GM19328 (cell line): ENCODE measurements at regions not wholly inside any gene's neighbourhood (a gene's known extent, or its start where the extent isn't known, plus 50 kb on each side); places are given as distances from the start of the nearest gene placed in this dataset.
"Not testable (repeated sequence)": the region's sequence is repeated elsewhere in the genome, so short reads cannot be mapped to it uniquely, and the experiment has no call there.

Experiments used
- ATAC-seq: cut with Tn5 transposase; IDR thresholded peaks from one replicate; pipeline ENCODE4 v1.9.1; 2021; ENCODE audit warnings: mild to moderate bottlenecking, moderate library complexity; ENCODE audit not compliant: unreplicated experiment

DNA sequence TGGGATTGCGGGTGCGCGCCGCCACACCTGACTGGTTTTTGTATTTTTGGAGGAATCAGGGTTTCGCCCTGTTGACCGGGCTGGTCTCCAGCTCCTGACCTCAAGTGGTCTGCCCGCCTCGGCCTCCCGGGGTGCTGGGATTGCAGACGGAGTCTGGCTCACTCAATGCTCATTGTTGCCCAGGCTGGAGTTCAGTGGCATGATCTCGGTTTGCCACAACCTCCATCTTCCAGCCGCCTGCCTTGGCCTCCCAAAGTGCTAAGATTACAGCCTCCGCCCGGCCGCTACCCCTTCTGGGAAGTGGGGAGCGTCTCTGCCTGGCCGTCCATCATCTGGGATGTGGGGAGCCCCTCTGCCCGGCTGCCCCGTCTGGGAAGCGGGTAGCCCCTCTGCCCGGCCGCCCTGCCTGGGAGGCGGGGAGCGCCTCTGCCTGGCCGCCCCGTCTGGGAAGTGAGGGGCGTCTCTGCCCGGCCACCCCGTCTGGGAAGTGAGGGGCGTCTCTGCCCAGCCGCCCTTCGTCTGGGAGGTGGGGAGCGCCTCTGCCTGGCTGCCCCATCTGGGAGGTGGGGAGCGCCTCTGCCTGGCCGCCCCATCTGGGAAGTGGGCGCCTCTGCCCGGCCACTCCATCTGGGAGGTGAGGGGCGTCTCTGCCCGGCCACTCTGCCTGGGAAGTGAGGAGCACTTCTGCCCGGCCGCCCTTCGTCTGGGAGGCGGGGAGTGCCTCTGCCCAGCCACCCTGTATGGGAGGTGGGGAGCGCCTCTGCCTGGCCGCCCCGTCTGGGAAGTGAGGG lies 381.8 kb upstream of the MIS18BP1 start:
- not testable (repeated sequence) for ATAC-seq

DNA sequence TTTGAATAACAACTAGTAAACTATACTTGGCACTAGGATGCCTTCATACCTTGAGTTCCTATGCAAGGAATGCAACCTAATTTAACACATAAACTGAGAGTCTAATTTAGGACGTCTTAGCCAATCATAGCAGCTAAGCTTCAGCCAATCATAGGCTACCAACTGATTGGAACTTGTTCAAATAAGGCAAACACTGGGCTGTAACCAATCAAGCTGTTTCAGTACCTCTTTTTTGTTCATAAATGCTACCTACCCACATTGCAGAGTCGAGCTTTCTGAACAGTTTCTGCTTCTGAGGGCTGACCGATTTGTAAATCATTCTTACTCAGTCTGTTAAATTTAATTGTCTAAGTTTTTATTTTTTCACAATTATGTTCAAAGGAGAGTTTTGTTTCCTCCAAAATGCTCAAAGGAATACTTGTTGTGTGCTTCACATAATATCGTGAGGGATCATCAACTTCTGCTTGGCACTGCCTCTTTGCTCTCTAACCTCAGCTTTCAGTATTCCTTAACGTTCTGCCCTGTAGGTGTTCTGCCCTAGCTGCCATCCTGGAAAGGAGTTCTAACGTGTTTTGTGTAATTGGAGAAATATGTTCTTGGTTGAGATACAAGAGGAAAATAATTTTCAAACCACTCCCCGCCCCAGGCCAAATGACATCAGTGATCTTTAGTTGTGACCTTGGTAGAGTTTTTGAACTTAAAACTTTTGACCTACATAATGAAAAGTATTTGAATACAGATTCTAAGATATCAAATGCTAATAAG lies 380.4 kb upstream of the MIS18BP1 start:
- no peak for ATAC-seq

DNA sequence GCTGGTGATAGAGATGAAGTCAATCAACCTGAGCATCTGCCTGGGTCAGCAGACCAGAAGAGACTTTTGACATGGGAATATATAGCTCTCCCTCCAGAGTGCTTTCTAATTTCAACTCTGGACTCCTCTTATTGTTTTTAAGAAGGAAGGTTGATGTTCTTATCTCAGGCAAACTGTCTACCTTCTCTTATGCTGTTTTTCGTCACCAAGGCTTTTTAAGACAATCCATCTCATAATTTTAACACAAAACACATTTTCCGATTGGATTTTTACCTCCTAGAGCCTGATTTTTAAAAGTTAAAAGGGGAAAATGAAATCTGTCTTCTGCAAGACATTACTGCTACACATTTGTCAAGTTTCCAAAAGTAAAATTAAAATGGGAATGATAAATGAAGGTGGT lies 368.7 kb upstream of the MIS18BP1 start:
- ATAC-seq: no peak

DNA sequence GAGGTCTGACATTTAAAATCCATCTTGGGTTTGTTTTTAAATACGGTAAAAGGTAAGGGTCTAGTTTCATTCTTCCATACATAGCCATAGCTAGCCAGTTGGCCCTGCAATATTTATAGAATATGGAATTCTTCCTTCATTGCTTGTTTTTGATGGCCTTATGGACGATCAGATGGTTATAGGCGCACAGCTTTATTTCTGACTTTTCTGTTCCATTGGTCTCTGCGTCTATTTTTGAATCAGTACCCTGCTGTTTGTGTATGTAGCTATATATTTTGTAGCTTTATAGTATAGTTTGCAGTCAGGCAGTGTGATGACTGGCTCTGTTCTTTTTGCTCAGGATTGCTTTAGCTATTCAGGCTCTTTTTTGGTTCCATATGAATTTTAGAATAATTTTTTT lies 366.8 kb upstream of the MIS18BP1 start:
- no peak for ATAC-seq

DNA sequence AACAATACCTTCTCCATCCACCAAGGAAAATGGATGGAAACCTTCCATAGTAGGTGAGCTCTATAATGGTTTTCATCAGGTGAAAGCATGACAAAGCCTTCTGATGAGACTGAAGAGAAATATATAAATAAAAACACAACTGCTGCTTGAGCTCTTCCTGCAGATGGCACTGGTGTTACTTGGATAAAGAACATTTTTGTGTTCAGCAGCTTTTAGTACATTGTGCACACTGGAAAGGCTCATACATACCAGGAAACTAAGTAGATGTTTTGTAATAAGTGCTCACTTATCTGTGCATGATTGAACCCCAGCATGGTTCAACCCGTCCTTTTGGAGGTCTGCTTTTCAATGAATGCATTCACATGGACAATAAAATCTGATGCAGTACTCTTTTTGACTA lies 357.3 kb upstream of the MIS18BP1 start:
- no peak for ATAC-seq

DNA sequence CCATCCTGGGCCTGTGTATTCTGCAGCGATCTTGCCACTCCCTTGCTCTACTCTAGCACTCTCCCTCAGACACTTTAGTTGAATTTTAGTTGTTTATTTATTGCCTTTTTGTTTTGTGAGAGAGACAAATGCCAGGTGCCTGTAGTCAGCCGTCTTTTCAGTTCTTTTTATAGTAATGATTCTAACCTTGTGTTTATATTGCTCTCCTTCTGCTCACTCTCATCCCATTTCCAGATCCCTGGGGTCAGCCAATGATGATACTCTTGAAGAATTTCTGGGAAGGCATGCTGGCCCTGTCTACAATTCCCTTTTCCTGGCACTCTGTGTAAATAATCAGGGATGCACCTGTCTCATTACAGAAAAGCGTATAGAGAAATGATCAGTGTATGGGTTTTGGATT lies 334.1 kb upstream of the MIS18BP1 start:
- ATAC-seq: no peak

DNA sequence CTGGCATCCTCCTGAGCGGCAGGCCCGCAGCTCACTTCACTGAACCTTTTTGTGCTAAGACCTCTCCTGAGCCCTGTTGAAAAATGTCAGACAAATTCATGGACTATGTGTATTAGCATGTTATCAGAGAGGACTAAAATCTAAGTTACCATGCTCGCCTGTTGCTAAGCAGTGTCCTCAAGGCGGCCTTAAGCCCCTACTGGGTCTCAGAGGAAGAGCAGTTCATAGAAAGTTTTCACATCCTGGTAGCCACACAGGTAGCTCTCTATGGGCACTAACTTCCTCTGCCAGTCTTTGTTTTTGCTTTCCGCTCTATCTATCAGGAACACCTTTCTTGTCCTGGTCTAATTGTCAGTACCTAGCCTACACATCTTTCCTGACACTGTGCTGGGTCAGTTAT lies 306.6 kb upstream of the MIS18BP1 start:
- no peak for ATAC-seq

DNA sequence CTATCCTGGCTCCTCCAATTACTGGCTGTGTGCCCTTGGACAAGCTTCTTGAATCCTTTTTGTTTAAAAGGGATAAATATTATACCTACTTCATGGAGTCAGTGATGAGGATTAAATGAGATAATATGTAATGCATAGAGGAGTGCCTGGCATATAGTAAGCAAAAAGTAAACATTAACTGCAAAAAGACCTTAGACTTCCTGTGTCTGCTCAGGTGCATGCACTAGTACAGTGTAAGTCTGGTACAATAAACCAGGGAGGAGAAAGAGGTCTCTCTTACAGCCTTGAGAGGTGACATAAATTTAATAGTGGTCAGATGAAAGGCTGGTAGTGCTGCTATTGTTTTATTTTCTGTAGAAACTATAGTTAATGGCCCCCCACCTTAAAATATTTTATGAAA lies 305.2 kb upstream of the MIS18BP1 start:
- ATAC-seq: no peak

DNA sequence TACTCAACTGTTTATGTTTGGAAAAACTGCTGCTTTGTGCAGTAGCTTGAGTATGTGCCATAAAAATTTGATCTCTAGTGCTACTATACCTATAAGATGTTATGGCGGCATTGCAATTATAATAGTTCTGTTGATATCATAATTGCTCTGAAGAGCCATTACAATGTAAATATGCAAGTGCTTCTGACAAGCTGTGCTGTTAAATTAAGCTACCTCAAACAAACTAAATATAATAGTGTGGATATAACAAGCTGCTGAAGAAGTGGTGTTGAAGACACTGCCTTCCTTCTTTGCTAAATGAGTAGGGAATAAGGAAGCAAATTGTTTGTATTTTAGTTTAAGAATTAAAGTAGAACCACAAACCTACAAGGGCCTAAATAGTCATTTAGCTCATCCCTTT lies 301.0 kb upstream of the MIS18BP1 start:
- ATAC-seq: no peak

DNA sequence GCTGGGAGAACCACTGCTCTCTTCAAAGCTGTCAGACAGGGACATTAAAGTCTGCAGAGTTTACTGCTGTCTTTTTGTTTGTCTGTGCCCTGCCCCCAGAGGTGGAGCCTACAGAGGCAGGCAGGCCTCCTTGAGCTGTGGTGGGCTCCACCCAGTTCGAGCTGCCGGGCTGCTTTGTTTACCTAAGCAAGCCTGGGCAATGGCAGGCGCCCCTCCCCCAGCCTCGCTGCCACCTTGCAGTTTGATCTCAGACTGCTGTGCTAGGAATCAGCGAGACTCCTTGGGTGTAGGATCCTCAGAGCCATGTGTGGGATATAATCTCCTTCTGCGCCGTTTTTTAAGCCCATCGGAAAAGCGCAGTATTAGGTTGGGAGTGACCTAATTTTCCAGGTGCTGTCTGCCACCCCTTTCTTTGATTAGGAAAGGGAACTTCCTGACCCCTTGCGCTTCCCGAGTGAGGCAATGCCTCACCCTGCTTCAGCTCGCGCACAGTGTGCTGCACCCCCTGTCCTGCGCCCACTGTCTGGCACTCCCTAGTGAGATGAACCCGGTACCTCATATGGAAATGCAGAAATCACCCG lies 298.3 kb upstream of the MIS18BP1 start:
- not testable (repeated sequence) for ATAC-seq

DNA sequence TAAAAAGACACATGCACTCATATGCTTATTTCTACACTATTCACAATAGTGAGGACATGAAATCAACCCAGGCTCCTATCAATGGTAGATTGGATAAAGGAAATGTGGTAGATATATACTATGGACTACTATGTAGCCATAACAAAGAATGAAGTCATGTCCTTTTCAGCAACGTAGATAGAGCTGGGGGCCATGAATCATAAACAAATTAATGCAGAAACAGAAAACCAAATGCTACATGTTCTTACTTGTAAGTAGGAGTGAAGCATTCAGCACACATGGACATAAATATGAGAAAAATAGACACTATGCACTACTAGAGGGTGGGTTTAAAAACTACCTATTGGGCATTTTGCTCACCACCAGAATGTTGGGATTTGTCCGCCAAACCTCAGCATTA lies 278.0 kb upstream of the MIS18BP1 start:
- no peak for ATAC-seq

DNA sequence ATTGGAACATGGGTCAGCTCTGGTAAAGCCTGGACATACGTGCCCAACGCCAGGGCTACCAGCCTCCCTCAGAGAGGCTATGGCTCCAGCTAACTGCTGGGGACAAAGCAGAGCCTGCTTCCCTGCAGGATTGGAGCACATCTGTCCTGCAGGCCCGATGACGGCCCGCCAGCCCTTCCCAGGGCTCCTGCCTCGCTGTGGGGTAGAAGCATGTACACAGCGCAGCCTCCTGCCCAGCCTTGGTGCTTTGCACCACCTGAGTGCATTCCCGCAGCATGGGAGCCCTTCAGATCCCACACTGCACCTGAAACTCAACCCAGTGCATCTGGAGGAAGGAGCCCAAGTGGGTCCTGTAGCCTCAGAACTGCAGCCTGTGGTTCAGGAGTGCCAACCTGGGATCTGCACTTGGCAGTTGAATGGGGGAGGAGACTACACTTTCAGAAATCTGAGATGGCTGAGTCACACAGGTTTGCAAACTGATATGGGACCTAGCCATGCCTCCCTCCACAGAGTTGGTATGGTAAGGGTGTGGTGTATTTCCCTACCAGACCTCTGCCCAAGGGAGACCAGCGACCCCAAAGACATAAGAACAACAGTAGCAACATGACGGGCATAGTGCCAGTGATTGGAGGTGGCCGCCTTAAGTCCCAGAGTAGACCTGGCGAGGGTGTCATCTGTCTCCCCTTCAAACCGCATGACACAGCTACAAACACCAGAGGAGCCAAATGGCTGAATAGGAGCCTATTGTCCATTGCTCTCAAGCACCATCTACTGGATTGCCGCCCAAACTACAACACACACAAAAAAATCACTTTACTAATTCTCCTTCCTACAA lies 273.9 kb upstream of the MIS18BP1 start:
- ATAC-seq: no peak

DNA sequence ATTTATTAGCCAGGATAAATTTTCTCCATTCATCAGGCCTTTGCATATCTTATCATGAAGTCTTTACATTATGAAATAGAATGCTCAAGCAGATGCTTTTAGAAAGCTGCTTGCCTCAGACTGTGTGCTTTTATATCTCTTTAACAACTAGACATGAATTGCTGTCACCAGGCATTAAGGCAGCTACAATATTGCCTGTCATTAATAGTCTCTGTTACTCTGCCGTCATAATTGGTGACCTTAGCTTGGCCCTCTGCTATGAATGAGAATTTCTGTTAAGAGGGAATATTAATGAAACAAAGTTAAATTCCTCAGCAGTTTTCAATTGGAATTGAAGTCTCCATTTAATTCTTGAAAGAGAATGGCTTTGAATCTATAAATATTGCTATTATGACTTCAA lies 266.8 kb upstream of the MIS18BP1 start:
- ATAC-seq: no peak

DNA sequence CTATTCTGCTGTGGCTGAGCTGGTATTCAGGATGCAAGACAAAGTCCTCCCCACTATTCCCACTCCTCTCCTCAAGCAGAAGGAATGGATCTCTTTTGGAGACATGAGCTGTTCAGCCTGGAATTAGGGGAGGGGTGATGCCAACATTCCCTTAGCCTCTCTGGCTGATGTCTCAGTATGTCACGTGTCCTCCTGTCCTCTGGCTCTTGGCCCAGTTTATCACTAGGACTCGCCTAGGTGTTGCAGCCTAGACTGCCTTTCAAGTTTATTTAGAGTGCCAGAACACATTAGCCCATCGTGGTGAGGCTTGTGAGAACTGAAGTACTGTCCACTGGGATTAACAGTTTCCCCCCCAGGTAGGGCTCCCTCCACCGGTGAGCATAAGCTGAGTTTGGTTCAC lies 239.9 kb upstream of the MIS18BP1 start:
- no peak for ATAC-seq

DNA sequence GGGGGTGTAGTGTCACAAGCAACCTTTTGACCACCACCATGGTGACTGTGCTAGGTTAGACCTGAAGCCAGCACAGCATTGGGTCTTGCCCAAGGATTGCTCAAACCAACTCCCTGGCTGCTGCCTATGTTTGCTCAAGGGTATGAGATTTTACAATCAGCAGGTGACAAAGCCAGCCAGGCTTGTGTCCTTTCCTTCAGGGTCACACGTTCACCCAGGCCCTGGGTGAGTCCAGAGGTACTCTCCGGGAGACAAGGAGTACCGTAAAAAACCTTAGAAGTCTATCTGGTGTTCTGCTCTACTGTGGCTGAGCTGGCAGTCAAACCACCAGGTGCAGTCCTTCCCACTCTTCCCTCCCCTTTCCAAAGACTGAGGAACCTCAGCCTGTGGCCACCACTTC lies 238.9 kb upstream of the MIS18BP1 start:
- ATAC-seq: no peak

DNA sequence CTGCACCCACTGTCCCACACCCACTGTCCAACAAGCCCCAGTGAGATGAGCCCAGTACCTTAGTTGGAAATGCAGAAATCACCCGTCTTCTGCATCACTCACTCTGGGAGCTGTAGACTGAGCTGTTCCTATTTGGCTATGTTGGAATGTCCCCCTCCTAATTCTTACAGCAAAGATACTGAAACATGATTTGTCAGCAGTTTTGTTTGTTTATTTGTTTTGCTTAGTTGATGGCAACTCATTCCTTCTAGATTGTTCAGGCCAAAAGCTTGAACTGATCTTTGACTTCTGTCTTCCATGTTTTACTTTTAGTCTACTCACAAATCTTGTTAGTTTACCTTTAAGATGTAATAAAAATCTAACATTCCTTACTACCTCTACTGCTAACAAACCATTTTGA lies 233.6 kb upstream of the MIS18BP1 start:
- ATAC-seq: no peak

DNA sequence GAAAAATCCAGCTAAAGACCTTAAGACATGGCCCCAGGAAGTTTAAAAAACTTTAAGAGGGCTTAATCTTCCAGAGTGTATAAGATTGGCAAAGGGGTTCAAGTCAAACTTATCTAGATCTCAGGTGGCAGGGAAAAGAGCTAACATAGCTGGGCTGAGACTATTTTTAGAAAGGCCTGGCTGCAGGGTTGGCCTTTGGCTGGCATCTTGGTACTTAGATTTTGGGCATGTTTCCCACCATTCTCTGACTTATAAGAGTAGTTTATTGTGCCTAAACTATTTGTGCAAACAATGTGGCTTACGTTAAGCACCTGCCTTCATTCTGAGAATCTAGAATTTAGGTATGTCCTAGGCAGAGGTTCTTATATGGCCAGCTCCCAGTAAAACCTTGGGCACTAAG lies 214.0 kb upstream of the MIS18BP1 start:
- ATAC-seq: no peak

DNA sequence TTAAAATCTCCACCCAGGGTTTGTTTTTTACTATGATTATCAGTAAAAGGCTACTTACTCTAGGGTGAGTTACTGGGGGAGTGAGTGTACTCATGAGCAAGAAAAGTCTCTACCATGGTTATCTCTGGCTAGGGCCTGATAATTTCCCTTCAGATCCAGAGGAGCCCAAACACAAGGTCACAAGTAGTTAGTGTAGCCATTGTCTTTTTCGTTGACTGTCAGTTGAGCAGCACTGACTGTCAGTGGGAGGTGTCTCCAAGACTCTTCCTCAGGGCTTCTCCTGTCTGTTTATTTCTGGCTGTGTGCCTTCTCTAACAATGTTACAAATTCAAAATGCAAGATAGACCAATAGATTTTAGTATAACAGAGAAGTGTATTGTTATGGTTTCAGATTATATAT lies 181.2 kb upstream of the MIS18BP1 start:
- no peak for ATAC-seq

DNA sequence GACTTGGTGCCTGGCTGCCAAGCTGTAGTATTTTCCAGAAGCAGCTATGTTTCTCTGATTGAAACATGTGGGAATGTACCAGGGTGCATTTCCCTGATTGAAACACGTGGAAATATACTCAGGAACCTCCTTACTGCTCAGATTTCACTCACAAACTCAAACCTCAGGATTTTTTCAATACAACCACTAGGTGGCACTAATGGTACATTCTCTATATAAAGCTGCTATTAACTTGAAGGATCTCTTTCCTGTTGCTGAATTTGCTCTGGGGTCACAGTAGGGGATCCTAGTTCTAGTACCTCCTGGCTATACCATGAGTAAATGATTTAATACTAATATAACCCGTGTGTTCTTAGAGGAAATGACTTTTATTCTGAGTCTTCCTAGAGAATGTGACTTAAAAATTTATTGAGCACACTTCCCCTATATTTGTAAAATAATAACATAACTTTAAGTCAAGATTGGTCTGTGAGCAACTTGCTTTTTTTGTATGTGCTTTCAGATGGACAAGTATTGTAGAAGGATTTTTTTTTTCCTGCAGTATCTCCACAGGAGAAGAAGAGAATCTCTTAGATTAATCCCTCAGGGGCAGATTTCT lies 173.8 kb upstream of the MIS18BP1 start:
- ATAC-seq: no peak

DNA sequence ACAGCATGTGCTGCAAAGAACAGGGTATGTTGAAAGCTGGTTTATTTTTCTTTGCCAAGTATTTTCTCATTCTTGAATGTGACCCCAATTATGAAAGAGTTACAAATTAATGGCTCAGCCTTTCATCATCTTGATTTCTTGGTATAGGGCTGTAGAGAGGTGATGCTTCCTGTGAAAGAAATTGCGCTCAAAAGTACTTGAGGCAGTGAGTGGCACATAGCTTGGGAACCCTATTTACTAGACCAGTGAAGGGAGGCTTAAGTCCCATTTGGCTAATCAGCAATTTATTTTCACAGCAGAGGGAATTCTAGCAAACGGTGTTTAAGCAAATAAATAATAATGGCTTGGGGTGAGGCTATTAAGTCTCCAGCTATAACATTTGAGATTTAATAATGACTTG lies 153.9 kb upstream of the MIS18BP1 start:
- no peak for ATAC-seq
